ENCODE measurements at regions not wholly inside any gene's neighbourhood (a gene's known extent, or its start where the extent isn't known, plus 50 kb on each side); places are given as distances from the start of the nearest gene placed in this dataset.

DNA sequence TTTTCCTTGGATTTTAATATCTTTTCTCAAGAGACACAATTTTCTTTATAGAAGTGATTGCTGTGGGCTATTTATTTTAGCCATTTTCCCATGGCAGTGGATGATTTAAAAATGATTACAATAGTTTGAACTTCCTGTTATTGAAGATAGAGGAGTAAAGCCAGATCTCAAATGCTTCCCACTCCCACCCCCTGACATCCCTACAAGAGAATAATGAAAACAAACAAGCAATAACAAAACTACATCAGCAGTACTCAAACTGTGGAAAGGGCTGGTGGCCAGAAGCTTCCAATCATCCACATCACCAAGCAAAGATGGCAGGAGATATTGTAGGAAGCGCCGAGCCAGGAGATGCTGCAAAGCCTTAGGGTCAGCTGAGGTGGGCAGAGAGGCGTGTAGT lies 831.1 kb upstream of the NR2F2 start:
- H3K27me3 ChIP-seq (ENCODE audit: low read depth, low read length) = no peaks in the 10 kb centered on the region
- TF ChIP-seq CTCF (IDR thresholded peaks at IDR 0.05; ENCODE audit: low read depth, low read length) (no peak), EZH2phosphoT487 (IDR thresholded peaks at IDR 0.05; ENCODE audit: low read depth) (no peak)
- H3K4me2 ChIP-seq (ENCODE audit: low read length) = no peak overlapping the region
- H4K20me1 ChIP-seq (ENCODE audit: insufficient read depth, low read length) = no peaks in the 10 kb centered on the region
- no peak overlapping the region for H3K9ac ChIP-seq (ENCODE audit: low read length)
- no peak overlapping the region for H2AFZ ChIP-seq (ENCODE audit: low read depth, low read length)
- H3K79me2 ChIP-seq (ENCODE audit: low read length) = no peaks in the 10 kb centered on the region
- no peak overlapping the region for H3K27ac ChIP-seq (ENCODE audit: low read length)
- H3K4me3 ChIP-seq (ENCODE audit: low read length) = no peak overlapping the region
- no peaks in the 10 kb centered on the region for H3K4me1 ChIP-seq (ENCODE audit: low read length)
- no peaks in the 10 kb centered on the region for H3K36me3 ChIP-seq (replicated peaks; ENCODE audit: low read depth, low read length)
- no peaks in the 10 kb centered on the region for H3K9me3 ChIP-seq (ENCODE audit: insufficient read depth, low read length)

GRCh38 chr15:95501865-95502264 lies 828.6 kb upstream of the NR2F2 start:
- H3K4me3 ChIP-seq (ENCODE audit: low read length) = no peak overlapping the region
- no peaks in the 10 kb centered on the region for H3K9me3 ChIP-seq (ENCODE audit: insufficient read depth, low read length)
- no peak overlapping the region for H3K27ac ChIP-seq (ENCODE audit: low read length)
- H2AFZ ChIP-seq (ENCODE audit: low read depth, low read length) = no peak overlapping the region
- H3K36me3 ChIP-seq (replicated peaks; ENCODE audit: low read depth, low read length) = no peaks in the 10 kb centered on the region
- H4K20me1 ChIP-seq (ENCODE audit: insufficient read depth, low read length) = no peaks in the 10 kb centered on the region
- no peaks in the 10 kb centered on the region for H3K79me2 ChIP-seq (ENCODE audit: low read length)
- TF ChIP-seq CTCF (IDR thresholded peaks at IDR 0.05; ENCODE audit: low read depth, low read length) = no peak
- no peak for TF ChIP-seq EZH2phosphoT487 (IDR thresholded peaks at IDR 0.05; ENCODE audit: low read depth)
- H3K4me2 ChIP-seq (ENCODE audit: low read length) = no peak overlapping the region
- H3K27me3 ChIP-seq (ENCODE audit: low read depth, low read length) = no peaks in the 10 kb centered on the region
- H3K9ac ChIP-seq (ENCODE audit: low read length) = no peak overlapping the region
- H3K4me1 ChIP-seq (ENCODE audit: low read length) = no peaks in the 10 kb centered on the region

DNA sequence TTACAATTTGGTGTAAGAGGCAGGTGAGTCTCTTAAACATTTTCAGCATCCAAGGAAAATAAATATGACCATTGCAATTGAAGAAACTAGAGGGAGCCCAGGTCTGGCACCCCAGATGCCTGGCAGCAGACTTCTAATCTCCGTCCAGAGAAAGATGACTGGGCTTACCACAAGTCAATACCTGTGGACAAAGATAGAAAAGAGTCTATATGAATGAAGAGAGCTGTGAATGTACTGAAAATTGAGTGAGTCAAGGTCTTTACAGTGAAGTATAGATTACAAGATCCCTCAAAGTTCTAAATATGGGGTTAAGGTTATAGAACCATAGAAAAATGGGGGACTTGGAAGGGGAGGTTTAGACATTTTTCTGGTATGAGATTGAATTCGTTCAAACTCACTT lies 827.4 kb upstream of the NR2F2 start:
- no peaks in the 10 kb centered on the region for H3K36me3 ChIP-seq (replicated peaks; ENCODE audit: low read depth, low read length)
- H2AFZ ChIP-seq (ENCODE audit: low read depth, low read length) = no peak overlapping the region
- TF ChIP-seq EZH2phosphoT487 (IDR thresholded peaks at IDR 0.05; ENCODE audit: low read depth) = no peak
- no peak for TF ChIP-seq CTCF (IDR thresholded peaks at IDR 0.05; ENCODE audit: low read depth, low read length)
- H3K27ac ChIP-seq (ENCODE audit: low read length) = no peak overlapping the region
- H3K9ac ChIP-seq (ENCODE audit: low read length) = no peak overlapping the region
- no peaks in the 10 kb centered on the region for H3K27me3 ChIP-seq (ENCODE audit: low read depth, low read length)
- no peaks in the 10 kb centered on the region for H4K20me1 ChIP-seq (ENCODE audit: insufficient read depth, low read length)
- no peak overlapping the region for H3K4me2 ChIP-seq (ENCODE audit: low read length)
- no peaks in the 10 kb centered on the region for H3K79me2 ChIP-seq (ENCODE audit: low read length)
- no peaks in the 10 kb centered on the region for H3K4me1 ChIP-seq (ENCODE audit: low read length)
- no peak overlapping the region for H3K4me3 ChIP-seq (ENCODE audit: low read length)
- no peaks in the 10 kb centered on the region for H3K9me3 ChIP-seq (ENCODE audit: insufficient read depth, low read length)

- H3K36me3 ChIP-seq (replicated peaks; ENCODE audit: low read depth, low read length) = no peaks in the 10 kb centered on the region
- H4K20me1 ChIP-seq (ENCODE audit: insufficient read depth, low read length) = no peaks in the 10 kb centered on the region
- no peak overlapping the region for H3K4me2 ChIP-seq (ENCODE audit: low read length)
- no peaks in the 10 kb centered on the region for H3K4me1 ChIP-seq (ENCODE audit: low read length)
- no peak for TF ChIP-seq EZH2phosphoT487 (IDR thresholded peaks at IDR 0.05; ENCODE audit: low read depth)
- TF ChIP-seq CTCF (IDR thresholded peaks at IDR 0.05; ENCODE audit: low read depth, low read length) = no peak
- H3K27ac ChIP-seq (ENCODE audit: low read length) = no peak overlapping the region
- no peak overlapping the region for H3K4me3 ChIP-seq (ENCODE audit: low read length)
- H3K9me3 ChIP-seq (ENCODE audit: insufficient read depth, low read length) = no peaks in the 10 kb centered on the region
- H2AFZ ChIP-seq (ENCODE audit: low read depth, low read length) = no peak overlapping the region
- H3K9ac ChIP-seq (ENCODE audit: low read length) = no peak overlapping the region
- H3K27me3 ChIP-seq (ENCODE audit: low read depth, low read length) = no peaks in the 10 kb centered on the region
- H3K79me2 ChIP-seq (ENCODE audit: low read length) = no peaks in the 10 kb centered on the region
These were observed 826.8 kb upstream of the NR2F2 start for GRCh38 chr15:95503640-95504225.

Measured in OCI-LY3 (cell line).